Fibroblast of lung (primary cell): ENCODE measurements at regions not wholly inside any gene's neighbourhood (a gene's known extent, or its start where the extent isn't known, plus 50 kb on each side); places are given as distances from the start of the nearest gene placed in this dataset.

ENCODE experiments used
- DNase-seq, 2 donors: peaks; one replicate each; pipeline versions ENCODE4 v3.0.0 to v3.0.0-alpha.2; 2010; ENCODE audit warnings: low read depth in 2 of 2
- H2AFZ ChIP-seq: 2 replicates; pipeline ENCODE4 v1.5.1; 2012; ENCODE audit warnings: low read length, control low read depth, inconsistent platforms
- H3K27ac ChIP-seq: 2 replicates; pipeline ENCODE4 v1.5.1; 2011; ENCODE audit warnings: low read length, control low read depth; ENCODE audit not compliant: insufficient read depth
- H3K27me3 ChIP-seq: 2 replicates; pipeline ENCODE4 v1.5.1; 2011; ENCODE audit warnings: mild to moderate bottlenecking, low read length; ENCODE audit not compliant: control insufficient read depth, insufficient read depth
- H3K36me3 ChIP-seq: 2 replicates; pipeline ENCODE4 v1.5.1; 2011; ENCODE audit warnings: low read length; ENCODE audit not compliant: control insufficient read depth, insufficient read depth
- H3K4me1 ChIP-seq: 2 replicates; pipeline ENCODE4 v1.5.1; 2011; ENCODE audit warnings: low read length; ENCODE audit not compliant: control insufficient read depth, insufficient read depth; ENCODE audit errors: extremely low read depth
- H3K4me2 ChIP-seq: 2 replicates; pipeline ENCODE4 v1.5.1; 2011; ENCODE audit warnings: low read length, control low read depth; ENCODE audit not compliant: insufficient read depth; ENCODE audit errors: extremely low read depth
- H3K4me3 ChIP-seq, 4 experiments: fragments of 200-600 bp in 1 of 4; sonication (generic) in 1 of 4; replicated peaks in 1 of 4; 2 replicates each; pipeline ENCODE4 v1.5.1; 2011 to 2016; ENCODE audit warnings: low read length in 4 of 4, low read depth in 3 of 4, mild to moderate bottlenecking in 3 of 4, control low read depth in 2 of 4, inconsistent platforms in 1 of 4, mixed read lengths in 1 of 4; ENCODE audit not compliant: insufficient read depth in 1 of 4; ENCODE audit errors: control extremely low read depth in 1 of 4
- H3K79me2 ChIP-seq: 2 replicates; pipeline ENCODE4 v1.5.1; 2012; ENCODE audit warnings: mild to moderate bottlenecking, low read length, inconsistent platforms; ENCODE audit not compliant: control insufficient read depth, insufficient read depth
- H3K9ac ChIP-seq: 2 replicates; pipeline ENCODE4 v1.5.1; 2011; ENCODE audit warnings: mild to moderate bottlenecking, low read length, control low read depth; ENCODE audit not compliant: insufficient read depth
- H3K9me3 ChIP-seq: 2 replicates; pipeline ENCODE4 v1.5.1; 2012; ENCODE audit warnings: low read depth, low read length; ENCODE audit not compliant: control insufficient read depth, insufficient read depth
- H4K20me1 ChIP-seq: 2 replicates; pipeline ENCODE4 v1.5.1; 2011; ENCODE audit warnings: low read length; ENCODE audit not compliant: control insufficient read depth, insufficient read depth; ENCODE audit errors: extremely low read depth
- EZH2 ChIP-seq: IDR thresholded peaks from 2 replicates; pipeline ENCODE4 v1.5.1; 2012; ENCODE audit warnings: low read length, control low read depth, mild to moderate bottlenecking; ENCODE audit errors: missing control alignments
- TF ChIP-seq, protein P1 (sequence below), 2 donors: IDR thresholded peaks in 1 of 2; conservative IDR thresholded peaks in 1 of 2; 1 replicate in 1 of 2; 2 replicates in 1 of 2; pipeline ENCODE4 v1.5.1; 2011 to 2012; ENCODE audit warnings: low read length in 2 of 2, control low read depth in 1 of 2, inconsistent platforms in 1 of 2, low read depth in 1 of 2, mild to moderate bottlenecking in 1 of 2

DNA sequence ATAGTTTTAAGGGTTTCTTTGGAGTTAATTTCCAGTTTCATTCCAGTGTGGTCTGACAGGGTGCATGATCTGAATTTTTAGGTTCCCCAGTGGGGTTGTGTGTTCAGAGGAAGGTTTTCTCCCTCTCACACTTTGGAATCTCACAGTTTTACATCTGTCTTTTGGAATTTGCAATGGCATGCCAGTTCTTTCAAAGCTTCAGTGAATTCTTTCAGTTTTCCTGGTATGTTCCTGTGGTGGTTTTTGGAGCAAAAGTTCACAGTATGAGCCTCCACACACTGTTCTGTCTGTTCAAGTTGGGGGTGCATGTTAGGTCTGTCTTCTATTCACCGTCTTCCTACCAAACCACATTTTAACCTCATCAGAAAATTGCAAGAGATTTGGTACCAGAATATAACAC is 624.2 kb downstream of the KCTD16 start:
- no peaks in the 10 kb centered on the region for H3K27me3 ChIP-seq
- H3K4me2 ChIP-seq = no peak overlapping the region
- no peaks in the 10 kb centered on the region for H3K36me3 ChIP-seq
- no peak overlapping the region for H3K4me3 ChIP-seq
- H3K79me2 ChIP-seq = no peaks in the 10 kb centered on the region
- TF ChIP-seq, protein P1, sequence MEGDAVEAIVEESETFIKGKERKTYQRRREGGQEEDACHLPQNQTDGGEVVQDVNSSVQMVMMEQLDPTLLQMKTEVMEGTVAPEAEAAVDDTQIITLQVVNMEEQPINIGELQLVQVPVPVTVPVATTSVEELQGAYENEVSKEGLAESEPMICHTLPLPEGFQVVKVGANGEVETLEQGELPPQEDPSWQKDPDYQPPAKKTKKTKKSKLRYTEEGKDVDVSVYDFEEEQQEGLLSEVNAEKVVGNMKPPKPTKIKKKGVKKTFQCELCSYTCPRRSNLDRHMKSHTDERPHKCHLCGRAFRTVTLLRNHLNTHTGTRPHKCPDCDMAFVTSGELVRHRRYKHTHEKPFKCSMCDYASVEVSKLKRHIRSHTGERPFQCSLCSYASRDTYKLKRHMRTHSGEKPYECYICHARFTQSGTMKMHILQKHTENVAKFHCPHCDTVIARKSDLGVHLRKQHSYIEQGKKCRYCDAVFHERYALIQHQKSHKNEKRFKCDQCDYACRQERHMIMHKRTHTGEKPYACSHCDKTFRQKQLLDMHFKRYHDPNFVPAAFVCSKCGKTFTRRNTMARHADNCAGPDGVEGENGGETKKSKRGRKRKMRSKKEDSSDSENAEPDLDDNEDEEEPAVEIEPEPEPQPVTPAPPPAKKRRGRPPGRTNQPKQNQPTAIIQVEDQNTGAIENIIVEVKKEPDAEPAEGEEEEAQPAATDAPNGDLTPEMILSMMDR (conservative IDR thresholded peaks at IDR 0.05 in 1 of 2, IDR thresholded peaks at IDR 0.05 in 1 of 2; ENCODE audit: low read depth in 1 of 2, low read length in 2 of 2) = no peak
- TF ChIP-seq EZH2 = no peak
- H3K27ac ChIP-seq = no peak overlapping the region
- H2AFZ ChIP-seq = no peak overlapping the region
- no peaks in the 10 kb centered on the region for H3K4me1 ChIP-seq
- no peaks in the 10 kb centered on the region for H3K9me3 ChIP-seq
- peak in 1 of 2 donors; percentile 60 for DNase-seq
- H4K20me1 ChIP-seq = no peaks in the 10 kb centered on the region
- no peak overlapping the region for H3K9ac ChIP-seq

DNA sequence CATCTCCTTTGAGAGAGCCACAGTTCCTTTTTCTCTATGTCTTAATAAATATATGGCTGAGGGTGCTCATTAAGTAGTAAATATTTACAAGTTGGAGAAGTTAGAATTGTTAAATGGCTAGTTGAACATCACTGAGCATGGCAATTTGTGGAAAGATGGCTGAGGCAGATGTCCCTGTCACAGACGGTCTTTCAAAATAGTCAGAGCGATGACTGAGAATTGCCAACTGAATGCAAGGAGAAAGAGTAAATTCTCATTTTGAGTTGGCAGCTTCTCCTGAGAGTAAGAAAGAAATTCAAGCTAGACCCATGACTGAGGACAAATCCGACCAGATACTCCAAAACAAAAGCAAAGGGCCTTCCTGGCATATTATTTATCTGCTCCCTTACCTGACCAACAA is 617.9 kb downstream of the KCTD16 start:
- no peak for DNase-seq
- Histone ChIP-seq H4K20me1 (no peaks in the 10 kb centered on the region), H3K79me2 (no peaks in the 10 kb centered on the region)

DNA sequence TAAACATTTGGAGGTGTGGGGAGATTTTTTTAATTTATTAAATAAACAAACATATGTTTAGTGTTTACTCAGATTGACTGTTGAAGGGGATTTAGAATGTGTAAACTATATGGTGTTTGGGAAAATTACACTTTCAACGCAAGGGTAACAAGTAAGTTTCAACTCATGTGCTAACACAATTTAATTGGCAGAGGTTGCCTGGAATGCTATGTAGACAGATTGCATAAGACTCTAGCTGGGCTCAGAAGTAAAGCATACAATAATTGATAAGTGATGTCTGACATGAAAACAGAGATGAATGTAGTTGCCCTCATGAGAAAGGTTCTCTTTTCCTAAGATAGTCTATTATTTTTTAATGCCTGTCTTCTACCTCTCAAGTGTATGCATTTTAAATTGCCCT is 617.4 kb downstream of the KCTD16 start:
- H3K4me3 ChIP-seq = no peak overlapping the region
- H3K27me3 ChIP-seq = no peaks in the 10 kb centered on the region
- H4K20me1 ChIP-seq = no peaks in the 10 kb centered on the region
- no peak overlapping the region for H3K9ac ChIP-seq
- no peak for DNase-seq
- H3K27ac ChIP-seq = no peak overlapping the region
- no peak overlapping the region for H3K4me2 ChIP-seq
- H3K36me3 ChIP-seq = no peaks in the 10 kb centered on the region
- H3K9me3 ChIP-seq = no peaks in the 10 kb centered on the region
- H3K4me1 ChIP-seq = no peaks in the 10 kb centered on the region
- H2AFZ ChIP-seq = no peak overlapping the region
- TF ChIP-seq, protein P1 (conservative IDR thresholded peaks at IDR 0.05 in 1 of 2, IDR thresholded peaks at IDR 0.05 in 1 of 2; ENCODE audit: low read depth in 1 of 2, low read length in 2 of 2) = no peak
- H3K79me2 ChIP-seq = no peaks in the 10 kb centered on the region

More for the DNA sequence above, 617.9 kb downstream of the KCTD16 start:
- Histone ChIP-seq H2AFZ (no peak overlapping the region), H3K36me3 (no peaks in the 10 kb centered on the region), H3K27ac (no peak overlapping the region), H3K4me3 (no peak overlapping the region), H3K27me3 (no peaks in the 10 kb centered on the region), H3K9me3 (no peaks in the 10 kb centered on the region), H3K9ac (no peak overlapping the region), H3K4me1 (no peaks in the 10 kb centered on the region), H3K4me2 (no peak overlapping the region)
- no peak for TF ChIP-seq EZH2
- TF ChIP-seq, protein P1 (conservative IDR thresholded peaks at IDR 0.05 in 1 of 2, IDR thresholded peaks at IDR 0.05 in 1 of 2; ENCODE audit: low read depth in 1 of 2, low read length in 2 of 2) = no peak
